Esophagus squamous epithelium (tissue), 4 donors: ENCODE measurements at regions not wholly inside any gene's neighbourhood (a gene's known extent, or its start where the extent isn't known, plus 50 kb on each side); places are given as distances from the start of the nearest gene placed in this dataset.

Source experiments
- CTCF ChIP-seq, 6 experiments: fragments of 450-650 bp in 4 of 6; fragments of 200-600 bp in 2 of 6; sonication (generic) in 2 of 6; IDR thresholded peaks; one replicate each; pipeline ENCODE4 v1.5.1; 2016 to 2019; ENCODE audit warnings: antibody characterized with exemption in 6 of 6, mild to moderate bottlenecking in 4 of 6, moderate library complexity in 4 of 6
- POLR2A ChIP-seq, 4 donors: fragments of 450-650 bp; IDR thresholded peaks; one replicate each; pipeline ENCODE4 v1.6.1; 2017; ENCODE audit warnings: antibody characterized with exemption in 4 of 4, mild to moderate bottlenecking in 4 of 4, moderate library complexity in 3 of 4

DNA sequence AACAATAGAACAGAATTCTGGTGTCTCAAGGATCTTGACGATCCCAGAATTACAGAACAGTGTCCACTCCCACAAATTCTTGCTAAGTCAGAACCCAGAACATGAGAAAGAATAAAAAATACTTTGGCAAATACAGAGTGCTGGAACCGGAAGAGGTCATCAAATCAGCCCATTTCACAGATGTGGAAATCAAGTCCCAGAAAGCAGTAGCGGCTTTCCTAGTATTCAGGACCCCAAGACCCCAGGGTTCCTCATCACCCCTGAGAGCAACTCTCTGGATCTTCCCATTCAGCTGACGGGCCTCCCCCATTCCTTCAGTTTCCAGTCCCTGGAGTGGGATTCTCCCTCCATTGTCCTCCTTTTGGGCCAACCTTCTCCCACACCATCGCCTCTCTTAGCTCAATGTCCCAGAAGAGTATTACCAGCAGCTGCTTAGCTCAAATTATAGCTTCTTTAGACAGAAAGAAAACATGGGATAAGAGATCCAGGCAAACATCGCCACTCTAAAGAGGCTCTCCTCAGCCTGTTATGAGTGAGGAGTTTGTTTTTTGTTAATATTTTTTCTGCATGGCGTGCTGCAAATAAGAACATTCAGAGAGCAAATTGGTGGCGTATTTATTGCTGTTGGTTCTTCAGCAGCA lies 268.3 kb downstream of the MN1 start:
- TF ChIP-seq CTCF (IDR thresholded peaks at IDR 0.05): no peak
- no peak for TF ChIP-seq POLR2A (IDR thresholded peaks at IDR 0.05)
